ENCODE measurements at regions not wholly inside any gene's neighbourhood (a gene's known extent, or its start where the extent isn't known, plus 50 kb on each side); places are given as distances from the start of the nearest gene placed in this dataset.

GRCh38 chr1:55476445-55477015 is 261.4 kb upstream of the USP24 start:
- TF ChIP-seq MTF1 (CRISPR knock-in tag; IDR thresholded peaks at IDR 0.05) (no peak), MBNL3 (CRISPR knock-in tag; conservative IDR thresholded peaks at IDR 0.05) (no peak), PREB (CRISPR knock-in tag; IDR thresholded peaks at IDR 0.05) (no peak), RAD51 (IDR thresholded peaks at IDR 0.05; ENCODE audit: borderline replicate concordance) (no peak), DZIP1 (CRISPR knock-in tag; IDR thresholded peaks at IDR 0.05) (no peak), HOMEZ (CRISPR knock-in tag; IDR thresholded peaks at IDR 0.05; ENCODE audit: low read depth) (no peak)
- Histone ChIP-seq H3K27me3 (ENCODE audit: control insufficient read depth in 1 of 2, insufficient read depth in 2 of 2, low read length in 2 of 2) (no peaks in the 10 kb centered on the region), H3K9ac (ENCODE audit: insufficient read depth, low read depth, low read length) (no peak overlapping the region), H3K9me3 (ENCODE audit: low read length) (no peaks in the 10 kb centered on the region), H3K79me2 (ENCODE audit: insufficient read depth, low read length) (no peaks in the 10 kb centered on the region), H3K4me1 (ENCODE audit: insufficient read depth, low read length) (peaks cover 45% of the 10 kb centered on the region), H3K4me2 (ENCODE audit: low read depth, low read length) (peak overlapping the region; percentile 53), H4K20me1 (ENCODE audit: insufficient read depth, low read length) (no peaks in the 10 kb centered on the region), H3K4me3 (replicated peaks in 1 of 3; ENCODE audit: insufficient read depth in 1 of 3, low read depth in 2 of 3, low read length in 3 of 3) (no peak overlapping the region), H3K36me3 (replicated peaks in 1 of 2; ENCODE audit: control insufficient read depth in 1 of 2, insufficient read depth in 2 of 2, low read length in 2 of 2) (no peaks in the 10 kb centered on the region), H2AFZ (ENCODE audit: low read length) (peak overlapping the region; percentile 45), H3K27ac (ENCODE audit: extremely low read length, insufficient read depth, low read length) (no peak overlapping the region)
- intact Hi-C loops (cut with micrococcal nuclease; ENCODE audit: unreplicated experiment): loop anchor here (5.0 kb wide), 1 partner anchor 99 kb away; no protein-coding TSS in a partner anchor
- FAIRE-seq (no peak), DNase-seq (ENCODE audit: low spot score) (no peak), ATAC-seq (no peak)
- ChIA-PET POLR2A (no interaction called here), CTCF (ENCODE audit: low intra/inter-chr PET ratio, low total read pairs) (no interaction called here)
- BruUV-seq (replicated peaks): no TSS peak
- in situ Hi-C loops (cut with HindIII; ENCODE audit: extremely low pct_ligation_motif_present, low pct_unique_long_range_greater_than_20kb): loop anchor here (25.0 kb wide), 1 partner anchor 411 kb away; no protein-coding TSS in a partner anchor
- 3% methylated on average over 6 of the region's 6 CpGs for WGBS (ENCODE audit: low lambda C conversion rate)
